22Rv1 (cell line): ENCODE measurements at regions not wholly inside any gene's neighbourhood (a gene's known extent, or its start where the extent isn't known, plus 50 kb on each side); places are given as distances from the start of the nearest gene placed in this dataset.
"Not testable (repeated sequence)": the region's sequence is repeated elsewhere in the genome, so short reads cannot be mapped to it uniquely, and the experiment has no call there.

Experiments used
- H3K27ac ChIP-seq: fragments of 450-650 bp; 2 replicates; pipeline ENCODE4 v1.5.1; 2017
- CTCF ChIP-seq: fragments of 450-650 bp; IDR thresholded peaks from 2 replicates; pipeline ENCODE4 v1.5.1; 2017; ENCODE audit warnings: mild to moderate bottlenecking
- ZFX ChIP-seq: fragments of 450-650 bp; IDR thresholded peaks from 2 replicates; pipeline ENCODE4 v1.6.1; 2017; ENCODE audit warnings: antibody characterized with exemption, borderline replicate concordance

GRCh38 chrX:34341258-34341657 is 209.1 kb upstream of the FAM47A start:
- H3K27ac ChIP-seq = no peak overlapping the region
- TF ChIP-seq ZFX (no peak), CTCF (peak; percentile 29)

GRCh38 chrX:34338046-34338445 is 205.9 kb upstream of the FAM47A start:
- H3K27ac ChIP-seq = no peak overlapping the region
- TF ChIP-seq ZFX = no peak
- TF ChIP-seq CTCF = no peak

GRCh38 chrX:34335376-34335775 is 203.3 kb upstream of the FAM47A start:
- H3K27ac ChIP-seq = not testable (repeated sequence)

- no peak overlapping the region for H3K27ac ChIP-seq
- TF ChIP-seq CTCF (no peak), ZFX (no peak)
These were observed 200.2 kb upstream of the FAM47A start for GRCh38 chrX:34332334-34332733.

GRCh38 chrX:34325460-34325859 is 193.3 kb upstream of the FAM47A start:
- no peak for TF ChIP-seq CTCF
- H3K27ac ChIP-seq = no peak overlapping the region

GRCh38 chrX:34320424-34320823 is 188.3 kb upstream of the FAM47A start:
- not testable (repeated sequence) for H3K27ac ChIP-seq

- TF ChIP-seq CTCF = peak; percentile 71
- TF ChIP-seq ZFX = no peak
- no peak overlapping the region for H3K27ac ChIP-seq
These were observed 168.8 kb upstream of the FAM47A start for GRCh38 chrX:34300871-34301270.

- no peak overlapping the region for H3K27ac ChIP-seq
- TF ChIP-seq ZFX = no peak
- no peak for TF ChIP-seq CTCF
These were observed 167.4 kb upstream of the FAM47A start for GRCh38 chrX:34299451-34299967.
